HPDE6-E6E7 (cell line): ENCODE measurements at regions not wholly inside any gene's neighbourhood (a gene's known extent, or its start where the extent isn't known, plus 50 kb on each side); places are given as distances from the start of the nearest gene placed in this dataset.

Experiments
- DNase-seq: peaks from one replicate; pipeline ENCODE4 v3.0.0; 2011; ENCODE audit warnings: missing footprints; ENCODE audit errors: extremely low spot score

DNA sequence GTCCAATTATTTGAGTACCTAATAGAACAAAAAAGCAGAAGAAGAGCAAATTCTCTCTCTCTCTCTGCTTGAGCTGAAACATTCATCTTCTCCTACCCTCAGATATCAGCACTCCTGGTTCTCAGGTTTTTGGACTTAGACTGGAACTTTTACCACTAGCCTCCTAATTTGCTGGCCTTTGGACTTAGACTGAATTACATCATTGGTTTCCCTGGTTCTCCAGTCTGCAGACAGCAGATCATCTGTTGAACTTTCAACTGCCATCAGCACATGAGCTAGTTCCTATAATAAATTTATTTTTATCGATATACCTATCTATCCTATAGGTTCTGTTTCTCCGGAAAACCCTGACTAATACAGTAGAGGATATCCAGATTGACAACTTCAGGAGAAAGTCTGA lies 208.9 kb upstream of the GAS1 start:
- DNase-seq = no peak

DNA sequence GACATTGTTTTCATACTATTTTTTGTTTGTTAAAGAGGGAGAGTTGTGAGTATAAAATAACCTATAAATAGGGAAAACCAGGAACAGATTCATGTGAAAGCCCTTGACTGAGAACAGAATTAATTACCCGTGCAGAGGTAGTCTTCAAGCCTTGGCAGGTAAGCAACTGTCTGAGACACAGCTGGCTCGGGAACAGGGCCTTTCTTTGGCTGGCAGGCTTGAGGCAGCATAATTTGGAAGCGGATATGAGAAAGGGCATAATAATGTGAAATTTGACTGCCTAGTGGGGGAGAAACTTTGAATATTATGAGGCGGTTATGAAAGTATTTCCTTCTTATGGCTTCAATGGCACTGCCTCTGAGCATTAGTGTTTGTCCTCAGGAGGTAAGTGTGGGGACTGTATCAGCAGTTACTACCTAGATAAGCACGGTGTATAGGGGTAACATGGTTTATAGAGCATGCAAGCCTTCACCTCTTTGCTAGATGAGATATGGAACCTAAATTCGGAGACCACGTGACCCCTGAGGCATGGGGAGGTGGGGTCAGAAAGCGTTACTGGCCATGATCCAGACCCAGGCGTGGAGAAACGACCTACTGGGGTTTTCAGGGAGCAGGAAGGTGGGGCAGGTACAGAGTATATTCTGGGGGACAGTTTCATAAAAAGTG lies 210.2 kb upstream of the GAS1 start:
- no peak for DNase-seq

DNA sequence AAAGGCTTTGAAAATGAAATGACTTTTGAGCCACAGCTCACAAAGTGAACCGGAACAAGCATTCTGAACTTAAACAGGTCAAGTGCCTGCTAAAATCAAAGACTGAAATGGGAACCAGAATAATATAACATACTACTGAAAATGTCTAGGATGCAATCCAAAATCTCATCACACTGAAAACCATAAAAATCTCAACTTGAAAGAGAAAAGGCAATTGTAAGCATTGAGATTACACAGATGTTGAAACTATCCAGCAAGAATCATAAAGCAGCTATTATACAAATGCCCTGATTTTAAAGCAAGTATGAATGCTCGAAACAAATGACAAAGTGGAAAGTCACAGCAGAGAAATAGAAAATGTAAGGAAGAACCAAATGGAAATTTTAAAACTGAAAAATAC lies 211.5 kb upstream of the GAS1 start:
- no peak for DNase-seq

DNA sequence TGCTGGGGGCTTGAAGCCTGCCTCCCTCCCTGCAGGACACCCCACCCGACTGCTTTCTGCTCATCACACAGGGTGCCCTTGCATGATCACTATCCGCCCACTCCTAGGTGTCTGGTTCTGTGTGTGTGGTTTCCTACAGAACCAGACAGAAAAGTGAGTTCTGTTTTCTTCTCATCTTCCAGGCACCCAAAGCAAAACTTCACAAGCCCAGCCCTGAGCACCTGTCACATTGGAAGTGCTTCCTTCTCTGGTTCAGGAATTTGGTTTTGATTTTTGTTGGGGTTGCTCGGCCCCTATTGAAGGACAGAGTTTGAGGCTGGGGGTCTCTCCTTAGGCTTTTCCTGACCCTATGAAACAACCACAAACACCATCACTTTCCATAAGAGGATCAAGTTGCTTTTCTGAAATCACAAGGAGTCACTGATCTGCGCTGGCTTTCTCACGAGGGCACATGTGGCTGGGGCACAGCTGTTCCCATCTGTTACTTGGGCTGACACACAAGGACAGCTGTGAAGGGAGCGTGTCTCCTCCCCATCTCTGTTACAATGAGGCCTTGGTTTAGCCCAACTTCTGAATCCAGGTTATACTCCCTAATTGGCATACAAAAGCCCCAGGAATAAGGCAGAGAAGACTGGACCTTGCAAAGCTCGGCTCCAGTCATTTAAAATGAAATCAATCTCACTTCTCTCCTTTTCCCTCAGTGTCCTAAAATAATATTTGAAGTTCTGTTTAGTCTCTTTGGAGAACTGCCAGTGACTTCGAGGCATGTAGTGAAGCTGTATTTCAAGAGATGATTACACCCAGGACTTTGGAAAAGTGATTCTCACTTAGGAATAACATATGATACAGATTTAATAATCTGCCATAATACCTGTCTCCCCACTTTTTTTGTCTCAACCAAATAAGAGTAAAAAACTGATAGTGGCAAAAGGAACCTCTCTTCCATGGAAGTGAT lies 213.1 kb upstream of the GAS1 start:
- DNase-seq = no peak

DNA sequence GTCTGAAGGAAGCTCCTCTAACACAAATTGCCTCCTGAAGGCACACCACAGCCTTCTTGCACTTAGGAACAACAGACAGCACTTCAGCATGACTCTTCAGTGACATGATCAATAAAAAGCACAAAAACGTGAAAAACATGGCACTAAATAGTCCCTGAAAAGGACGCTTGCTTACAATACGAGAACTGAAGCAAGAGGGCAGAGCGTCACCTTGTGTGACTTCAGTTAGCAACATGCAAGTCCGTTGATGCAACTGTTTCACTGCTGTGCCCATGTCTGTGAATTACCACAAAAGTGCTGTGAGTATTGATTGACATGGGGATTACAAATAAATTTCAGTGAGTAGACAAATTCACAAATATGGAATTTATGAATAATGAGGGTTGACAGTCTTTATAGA lies 219.9 kb upstream of the GAS1 start:
- DNase-seq = no peak

DNA sequence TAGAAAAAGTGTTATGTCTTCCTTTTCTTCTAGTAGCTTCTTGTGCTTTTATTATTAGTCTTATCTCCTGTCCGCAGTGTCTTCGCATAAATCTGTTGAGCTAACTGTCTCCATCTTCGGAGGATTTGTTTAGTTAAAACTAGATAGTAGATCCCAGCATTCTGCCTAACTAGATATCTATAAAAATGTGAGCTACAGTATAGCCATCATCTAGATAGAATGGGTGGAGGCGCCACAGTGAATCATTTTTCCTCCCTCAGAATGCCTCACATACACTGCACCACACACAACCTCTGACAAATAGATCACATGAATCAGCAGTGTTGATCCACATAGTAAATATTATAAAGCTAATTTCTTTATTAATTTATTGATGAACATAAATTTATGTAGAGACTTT lies 220.3 kb upstream of the GAS1 start:
- DNase-seq = no peak

DNA sequence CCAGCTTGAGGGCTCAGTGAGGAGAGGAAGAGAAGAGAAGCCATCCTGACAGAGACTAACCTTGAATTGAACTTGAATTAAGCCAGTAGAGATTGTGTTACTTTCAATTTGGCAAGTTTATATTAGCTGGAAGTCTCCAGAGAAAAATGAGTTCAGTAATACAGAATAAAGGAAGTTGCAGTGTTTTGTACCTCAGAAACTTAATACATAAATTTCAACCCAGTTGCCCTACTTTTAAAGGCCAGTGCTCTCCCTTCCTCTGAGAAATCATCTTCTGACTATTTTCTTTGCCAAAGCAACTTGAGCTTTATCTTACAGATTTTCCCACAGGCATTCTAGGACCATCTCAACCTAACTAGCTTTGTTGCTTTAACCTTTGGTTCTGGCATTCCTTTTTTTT lies 231.0 kb upstream of the GAS1 start:
- no peak for DNase-seq

DNA sequence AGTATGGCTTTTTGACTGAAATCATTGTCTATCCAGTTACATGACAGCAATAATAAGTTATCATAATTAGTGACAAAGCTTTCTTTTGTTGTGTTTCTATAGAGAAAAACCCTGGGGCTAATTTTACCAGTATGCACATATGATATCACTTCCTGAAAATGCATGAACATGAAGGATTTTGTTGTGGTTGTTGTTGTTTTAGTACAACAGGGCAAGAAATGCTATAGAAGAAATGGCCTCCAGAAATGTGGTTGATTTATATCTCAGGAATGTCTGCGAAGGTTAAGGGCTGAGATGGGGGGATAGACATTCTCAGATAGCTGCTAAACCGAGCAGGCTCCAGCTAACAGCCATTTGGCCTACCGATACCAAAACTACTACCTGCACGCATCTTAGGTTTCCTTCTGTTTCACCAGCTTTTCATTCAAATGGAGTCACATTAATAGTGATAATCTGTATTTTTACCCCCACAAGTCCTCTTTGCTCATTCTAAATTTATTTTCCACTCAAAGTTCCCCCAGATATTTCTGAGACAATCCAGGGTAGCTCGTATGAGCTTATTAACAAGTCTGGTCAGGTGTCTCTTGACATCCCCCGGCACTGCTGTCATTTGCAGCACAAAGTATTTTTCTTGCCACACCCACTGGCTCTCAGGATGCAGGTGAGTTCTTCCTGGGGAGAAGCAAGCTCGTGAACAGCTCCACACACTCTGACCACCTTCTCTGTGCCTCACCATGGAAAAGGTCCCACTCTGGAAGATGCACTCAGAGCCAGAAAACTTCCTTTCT lies 232.4 kb upstream of the GAS1 start:
- peak; percentile 11 for DNase-seq

DNA sequence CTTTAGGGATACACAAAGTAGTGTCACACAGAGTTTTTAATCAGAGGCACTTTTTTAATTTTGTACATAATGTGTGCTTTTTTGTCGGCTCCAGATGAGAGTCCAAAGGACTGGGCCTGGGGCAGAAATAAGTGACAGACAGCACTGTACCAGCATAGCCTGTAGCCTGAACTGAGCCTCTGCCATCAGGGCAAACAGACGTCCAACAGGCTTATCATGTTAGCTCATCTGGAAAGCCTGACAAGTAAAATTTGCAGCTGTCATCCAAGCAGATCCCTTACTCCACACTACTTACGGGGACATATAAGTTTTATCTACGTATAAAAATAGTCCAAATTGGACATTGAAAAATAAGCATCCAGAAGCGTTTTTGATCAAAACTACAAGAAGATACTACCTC lies 233.1 kb upstream of the GAS1 start:
- no peak for DNase-seq

DNA sequence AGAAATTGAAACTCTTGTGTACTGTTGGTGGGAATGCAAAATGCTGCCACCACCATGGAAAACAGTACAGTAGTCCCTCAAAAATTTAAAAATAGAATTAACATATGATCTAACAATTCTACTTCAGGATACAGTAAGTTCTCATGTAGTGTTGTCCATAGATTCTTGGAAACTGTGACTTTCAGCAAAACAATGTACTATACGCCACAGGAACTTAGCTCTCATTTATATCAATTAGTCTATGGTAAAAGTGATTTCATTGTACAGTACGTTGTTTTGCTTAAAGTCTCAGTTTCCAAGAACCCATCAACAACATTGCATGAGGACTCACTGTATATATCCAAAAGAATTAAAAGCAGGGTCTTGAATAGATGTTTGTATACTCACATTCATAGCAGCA lies 233.5 kb upstream of the GAS1 start:
- DNase-seq = no peak

DNA sequence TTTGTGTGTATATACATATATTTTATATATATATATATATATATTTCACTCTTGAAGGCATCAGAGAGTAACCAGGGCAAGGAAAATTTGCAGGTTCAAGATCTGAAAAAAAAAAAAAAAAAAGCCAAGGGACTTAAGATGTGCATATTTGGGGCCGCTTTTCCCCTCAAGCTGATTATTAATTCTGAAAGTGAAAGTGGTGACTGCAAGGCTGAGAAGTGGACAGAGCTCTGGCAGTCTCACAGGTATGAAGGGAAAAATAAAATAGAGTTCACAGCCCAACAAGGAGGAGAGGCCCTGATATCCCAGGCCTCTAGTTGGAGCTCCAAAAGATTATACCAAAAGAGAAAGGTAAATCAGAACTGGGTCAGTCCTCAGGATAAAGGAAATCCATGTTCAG lies 234.4 kb upstream of the GAS1 start:
- no peak for DNase-seq

DNA sequence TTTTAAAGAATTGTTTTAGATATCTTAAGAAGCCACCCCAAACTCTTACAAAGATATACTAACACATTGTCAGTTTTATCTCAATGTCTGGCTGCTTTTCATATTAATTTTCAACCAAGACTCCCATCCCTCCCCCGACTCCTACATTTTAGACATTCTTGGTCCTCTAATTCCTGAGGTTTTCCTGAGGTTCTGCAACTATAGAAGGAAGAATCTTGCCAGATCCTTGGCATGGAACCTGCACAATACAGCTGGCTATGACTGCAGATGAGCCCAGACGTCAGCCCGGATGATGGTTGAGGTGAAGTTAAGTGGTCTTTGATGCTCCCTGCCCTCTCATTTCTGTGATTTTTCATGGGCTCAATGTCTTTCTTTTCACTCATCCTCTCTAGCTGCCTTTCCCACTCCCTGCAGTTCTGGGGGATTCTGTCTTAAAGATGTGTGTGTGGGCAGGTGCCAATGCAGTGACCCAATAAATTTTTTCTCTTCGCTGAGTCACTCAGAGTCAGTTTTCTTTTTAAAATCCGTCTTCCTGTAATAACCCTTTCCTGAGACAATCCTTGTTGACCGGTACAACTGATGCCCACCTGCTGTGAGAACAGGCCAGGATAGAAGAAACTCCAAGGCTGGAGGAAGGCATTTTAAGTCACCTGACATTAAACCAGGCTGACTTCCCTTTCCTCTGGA lies 237.8 kb upstream of the GAS1 start:
- no peak for DNase-seq

DNA sequence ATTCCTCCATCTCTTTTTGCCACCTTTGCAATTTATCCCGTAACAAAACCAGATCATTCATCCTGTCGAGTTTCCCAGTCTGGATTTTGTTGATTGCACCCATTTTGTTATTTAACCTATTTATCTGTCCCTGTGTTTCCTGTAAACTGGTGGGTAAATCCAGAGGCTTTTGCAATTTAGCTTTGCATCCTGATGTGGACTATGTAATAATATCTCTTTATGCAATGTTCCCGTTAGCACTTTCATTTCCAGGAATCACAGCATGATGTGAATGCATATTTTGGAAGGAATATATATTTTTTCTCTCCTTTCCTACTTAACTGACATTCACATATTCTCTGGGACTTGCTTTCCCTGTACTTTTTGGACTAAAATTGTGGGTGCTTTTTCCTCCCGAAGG lies 240.3 kb upstream of the GAS1 start:
- no peak for DNase-seq

DNA sequence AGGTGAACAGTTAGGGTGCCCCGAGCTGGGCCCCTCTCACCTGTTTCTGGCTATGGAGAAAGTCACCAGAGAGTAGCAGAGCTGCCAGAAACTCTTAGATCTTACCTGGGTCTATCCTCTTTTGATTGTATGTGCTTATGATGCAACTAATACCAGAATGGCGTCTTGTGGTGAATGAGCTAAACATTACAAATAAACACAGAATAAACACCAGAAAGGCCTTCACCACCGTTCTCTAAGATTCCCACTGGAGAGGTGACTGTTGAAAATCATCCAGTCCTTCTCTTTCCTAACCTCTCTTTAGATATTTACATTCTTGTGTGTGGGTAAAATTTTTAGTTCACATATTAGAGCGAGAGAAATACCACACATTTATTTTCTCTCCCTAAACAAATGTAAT lies 241.7 kb upstream of the GAS1 start:
- DNase-seq = no peak

DNA sequence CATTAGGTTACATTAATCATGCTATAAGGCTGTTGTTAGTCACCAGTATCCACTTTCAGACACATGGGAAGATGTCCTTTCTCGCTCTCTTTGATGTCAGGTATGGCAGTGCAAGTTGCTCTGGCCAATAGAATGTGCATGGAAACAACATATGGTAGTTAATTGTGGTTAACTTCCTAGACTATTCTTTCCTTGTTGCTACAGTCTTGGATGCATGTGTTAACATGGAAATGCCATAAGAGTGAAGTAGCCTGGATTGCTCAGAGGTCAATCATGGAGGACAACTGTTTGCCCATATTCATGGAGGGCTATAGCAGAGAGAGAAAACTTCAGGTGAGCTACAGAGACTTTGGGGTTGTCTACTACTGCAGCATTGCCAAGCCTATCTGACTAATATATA lies 245.8 kb upstream of the GAS1 start:
- no peak for DNase-seq

DNA sequence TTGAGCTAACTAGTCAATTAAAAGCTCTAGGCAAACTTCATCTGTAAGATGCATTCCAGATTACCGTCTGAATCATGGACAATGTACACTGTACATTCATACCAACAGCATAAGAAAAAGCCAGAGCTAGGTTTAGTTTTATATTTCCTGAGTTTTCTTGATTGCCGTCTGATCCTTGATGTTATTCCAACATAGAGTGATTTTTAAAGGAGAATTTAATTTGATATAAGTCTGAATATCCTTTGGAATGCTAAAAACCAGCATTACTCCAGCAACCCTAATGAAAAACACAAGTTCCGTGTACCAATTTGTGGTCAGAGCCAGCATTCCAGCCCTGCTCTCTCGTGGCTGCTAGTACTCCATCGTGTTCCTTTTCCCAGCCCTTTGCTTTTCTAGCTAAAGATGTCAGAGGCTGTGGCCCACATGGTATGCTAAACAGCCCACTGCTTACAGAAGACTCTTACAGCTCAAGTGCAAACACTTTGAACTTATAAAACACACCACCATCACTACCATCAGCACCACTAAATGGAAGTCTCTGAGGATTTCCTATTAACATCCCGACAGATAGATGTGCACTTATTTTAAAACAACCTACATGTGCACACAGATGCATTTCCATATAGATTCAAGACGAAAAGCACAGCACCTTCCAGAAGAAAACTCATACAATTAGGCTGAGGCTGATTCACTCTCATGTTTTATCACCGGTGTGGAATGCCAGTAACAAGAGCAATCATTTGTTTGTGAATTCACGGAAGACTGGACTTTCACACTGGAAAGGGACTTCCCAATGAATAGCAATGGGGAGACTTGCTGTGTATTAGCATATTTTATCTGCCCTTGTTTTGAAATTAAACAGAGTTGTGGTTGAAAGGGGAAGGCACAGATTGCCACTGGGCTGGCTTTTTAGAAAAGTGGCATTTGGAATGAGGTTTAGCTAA lies 246.9 kb upstream of the GAS1 start:
- peak; percentile 4 for DNase-seq

DNA sequence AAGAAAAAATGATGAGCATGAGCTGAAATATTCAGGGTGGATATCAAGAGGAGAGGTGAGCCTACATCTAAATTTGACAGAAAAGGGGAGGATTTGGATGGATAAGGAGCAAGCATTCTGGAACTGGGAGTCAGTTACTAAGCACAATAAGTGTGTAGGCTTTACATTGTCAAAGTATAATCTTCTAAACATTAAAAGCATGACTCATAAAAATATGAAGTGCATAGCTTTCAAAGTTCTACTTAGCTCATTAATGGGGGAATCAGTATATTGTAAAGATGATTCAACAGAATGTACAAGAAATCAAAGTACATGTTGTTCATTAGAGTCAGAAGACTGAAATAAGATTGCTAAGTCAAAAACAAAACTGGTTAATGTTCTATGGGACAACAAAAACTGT lies 248.0 kb upstream of the GAS1 start:
- no peak for DNase-seq

DNA sequence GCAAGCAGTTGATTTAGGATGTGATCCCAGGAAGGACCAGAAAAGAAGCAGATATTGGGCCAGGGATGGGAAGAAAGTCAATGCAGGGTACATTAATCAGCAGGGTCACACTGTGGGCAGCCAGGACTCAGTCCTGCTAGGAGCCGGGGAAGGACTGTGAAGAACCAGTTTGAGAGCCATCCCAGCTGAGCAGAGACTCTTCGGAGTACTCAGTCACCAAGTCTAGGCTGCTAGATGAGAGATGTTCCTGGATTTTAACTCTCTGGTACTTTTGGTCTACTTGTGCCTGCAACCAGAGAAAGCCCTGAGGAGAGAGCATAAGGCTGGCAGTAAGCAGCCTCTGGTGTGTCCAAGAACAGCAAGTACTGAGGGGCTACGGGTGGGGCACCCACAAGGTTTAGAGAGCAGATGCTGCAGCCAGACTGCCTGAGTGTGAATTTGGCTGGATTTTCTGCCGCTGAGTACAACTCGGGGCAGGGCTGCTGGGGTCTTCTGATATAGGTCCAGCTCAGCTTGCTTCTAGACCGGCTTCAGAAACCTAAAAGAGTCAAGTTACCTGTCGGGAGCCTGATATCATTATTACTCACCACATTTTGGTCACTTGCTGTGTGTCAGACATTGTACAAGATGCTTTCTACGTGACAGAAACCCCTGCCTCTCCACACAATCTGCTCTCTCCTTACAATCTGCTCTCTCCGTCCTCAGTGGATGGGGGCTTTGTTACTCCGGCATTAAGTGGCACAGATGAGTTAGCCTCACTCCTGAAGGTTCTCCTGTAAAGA lies 250.2 kb upstream of the GAS1 start:
- no peak for DNase-seq

DNA sequence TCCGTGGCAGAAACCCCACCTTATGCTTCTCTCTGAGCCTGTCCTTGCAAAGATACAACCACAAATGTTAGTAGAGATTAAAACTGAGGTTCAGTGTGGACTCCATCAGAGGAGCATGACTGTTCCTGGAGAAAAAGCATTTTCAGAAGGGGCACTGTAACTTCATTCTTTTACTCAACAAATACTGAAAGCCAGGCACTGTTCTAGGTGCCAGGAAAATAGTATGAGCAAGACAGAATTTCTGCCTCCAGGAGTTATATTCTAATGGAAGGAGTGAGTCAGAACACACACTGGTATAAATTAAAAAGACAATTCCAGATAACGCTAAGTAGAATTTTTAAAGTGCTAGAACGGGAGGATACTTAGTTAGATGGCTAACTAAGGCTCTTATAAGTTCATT lies 251.4 kb upstream of the GAS1 start:
- DNase-seq = no peak

DNA sequence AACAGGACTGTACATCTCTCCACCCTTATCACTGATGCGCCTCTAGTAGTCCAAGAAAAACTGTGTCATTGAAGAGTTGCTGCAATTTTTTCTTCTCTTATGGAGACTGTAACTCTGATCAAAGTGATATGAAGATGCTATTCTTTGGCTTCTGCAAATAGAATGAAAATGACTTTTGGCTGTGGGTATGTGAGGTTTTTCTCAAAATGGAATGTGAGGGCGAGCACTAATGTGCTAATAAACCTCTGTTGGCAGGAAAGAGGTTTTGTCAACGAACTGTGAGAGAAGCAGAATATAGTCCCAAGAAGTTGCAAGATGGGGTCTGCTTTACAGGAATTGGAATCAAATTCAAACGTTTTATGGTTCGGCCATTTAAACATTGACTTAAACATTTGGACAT lies 252.0 kb upstream of the GAS1 start:
- no peak for DNase-seq
